GM18520 (cell line): ENCODE measurements at regions not wholly inside any gene's neighbourhood (a gene's known extent, or its start where the extent isn't known, plus 50 kb on each side); places are given as distances from the start of the nearest gene placed in this dataset.
A peak's percentile ranks its signal among the peaks of the same experiment; 100 is the strongest.
"Not testable (repeated sequence)": the region's sequence is repeated elsewhere in the genome, so short reads cannot be mapped to it uniquely, and the experiment has no call there.

Experiments
- ATAC-seq: cut with Tn5 transposase; IDR thresholded peaks from one replicate; pipeline ENCODE4 v1.9.1; 2021; ENCODE audit not compliant: unreplicated experiment

DNA sequence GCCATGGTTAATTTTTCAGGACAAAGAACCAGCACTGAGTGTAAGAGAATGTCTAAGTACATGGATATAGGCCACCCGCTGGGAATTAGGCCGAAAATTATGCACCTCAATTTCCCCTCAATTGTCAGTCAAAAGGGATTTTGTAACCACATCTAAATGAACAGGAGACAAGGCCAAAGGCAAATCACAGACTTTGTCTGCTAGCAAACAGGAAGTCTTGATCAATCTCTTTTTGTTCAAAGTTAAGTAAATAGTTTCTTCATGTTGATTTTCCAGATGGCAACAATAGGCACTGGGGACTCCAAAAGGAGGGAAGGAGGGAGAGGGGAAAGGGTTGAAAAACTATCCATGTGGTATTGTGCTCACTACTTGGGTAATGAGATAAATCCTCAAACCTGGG is 276.0 kb downstream of the COG6 start:
- ATAC-seq, result no peak

DNA sequence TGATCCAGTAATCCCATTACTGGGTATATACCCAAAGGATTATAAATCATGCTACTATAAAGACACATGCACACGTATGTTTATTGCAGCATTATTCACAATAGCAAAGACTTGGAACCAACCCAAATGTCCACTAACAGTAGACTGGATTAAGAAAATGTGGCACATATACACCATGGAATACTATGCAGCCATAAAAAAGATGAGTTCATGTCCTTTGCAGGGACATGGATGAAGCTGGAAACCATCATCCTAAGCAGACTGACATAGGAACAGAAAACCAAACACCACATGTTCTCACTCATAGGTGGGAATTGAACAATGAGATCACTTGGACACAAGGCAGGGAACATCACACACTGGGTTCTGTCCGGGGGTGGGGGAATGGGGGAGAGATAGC is 277.1 kb downstream of the COG6 start:
- ATAC-seq, result not testable (repeated sequence)

- no peak for ATAC-seq
Measured at GRCh38 chr13:39935155-39935554, 279.7 kb downstream of the COG6 start.

- ATAC-seq, result no peak
Measured at GRCh38 chr13:39938596-39938995, 283.1 kb downstream of the COG6 start.

DNA sequence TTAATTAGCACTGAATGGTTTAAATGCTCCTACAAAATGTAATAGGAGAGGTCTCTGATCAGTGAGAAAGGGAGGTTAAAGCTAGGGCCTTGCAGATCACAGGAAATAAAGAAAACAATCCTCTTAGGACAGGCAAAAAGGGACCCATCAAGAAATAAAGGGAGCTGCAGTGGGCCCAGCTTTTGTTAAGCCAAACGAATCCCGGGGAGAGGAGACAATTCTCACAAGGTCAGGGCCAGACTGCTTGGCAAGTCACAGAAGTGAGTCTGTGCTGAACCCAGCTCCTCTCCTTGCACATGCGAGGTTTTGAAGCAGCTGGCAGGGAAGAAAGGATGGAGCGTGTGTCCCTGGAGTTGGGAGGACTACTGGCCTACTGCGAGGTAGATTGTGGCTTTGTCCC is 285.8 kb downstream of the COG6 start:
- no peak for ATAC-seq

- ATAC-seq, result no peak
Measured at GRCh38 chr13:39941911-39942551, 286.6 kb downstream of the COG6 start.

DNA sequence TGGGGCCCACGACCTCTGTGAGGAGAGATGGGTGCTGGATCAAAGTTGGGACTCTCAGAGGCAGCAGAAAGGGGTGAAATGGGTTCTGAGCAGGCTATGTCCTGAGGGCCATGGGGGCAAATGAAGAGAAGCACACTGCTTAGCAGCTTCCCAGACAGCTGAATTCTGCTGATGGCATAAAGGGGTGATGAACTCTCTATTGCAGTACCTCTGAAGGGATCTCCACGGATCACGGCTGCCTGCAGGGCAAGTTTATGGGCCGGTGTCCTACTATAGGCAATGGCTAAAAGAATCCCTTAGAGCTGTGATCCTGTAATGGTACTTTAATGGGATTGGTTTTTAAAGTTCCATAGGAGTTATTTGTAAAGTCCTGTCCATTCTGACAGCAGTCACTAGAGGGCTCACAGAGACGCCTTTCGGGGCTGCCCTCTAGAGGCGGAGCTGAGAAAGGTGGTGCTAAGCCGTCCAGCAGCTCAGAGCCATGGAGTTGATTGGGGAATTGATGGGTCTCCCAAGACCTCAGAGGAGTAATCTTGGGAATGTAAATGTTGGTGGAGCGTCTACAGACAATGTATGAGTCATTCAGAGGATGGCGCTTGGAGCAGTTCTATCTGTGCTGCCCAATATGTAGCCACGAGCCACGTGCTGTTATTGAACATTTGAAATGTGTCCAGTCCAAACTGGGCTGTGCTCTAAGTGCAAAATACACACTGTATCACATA is 287.3 kb downstream of the COG6 start:
- peak; percentile 74 for ATAC-seq

DNA sequence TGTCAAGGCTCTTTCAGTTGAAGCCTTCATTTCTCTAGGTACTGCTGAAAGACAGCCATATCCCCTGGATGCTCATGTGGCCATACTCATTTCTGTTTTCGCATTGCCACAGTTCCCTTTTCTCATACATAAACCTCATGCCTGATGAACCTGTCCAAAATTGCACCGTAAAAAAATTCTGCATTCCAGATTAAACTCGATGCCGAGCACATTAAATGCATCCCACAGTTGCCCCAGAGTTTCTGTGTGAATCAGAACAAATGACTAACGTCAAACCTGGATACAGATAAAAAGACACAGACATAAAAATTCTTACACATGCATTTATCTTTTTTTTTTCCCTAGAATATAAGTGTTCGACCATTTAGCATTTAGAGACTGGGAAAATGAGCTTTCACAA is 288.2 kb downstream of the COG6 start:
- ATAC-seq, result no peak

- no peak for ATAC-seq
Measured at GRCh38 chr13:39945226-39945625, 289.8 kb downstream of the COG6 start.

DNA sequence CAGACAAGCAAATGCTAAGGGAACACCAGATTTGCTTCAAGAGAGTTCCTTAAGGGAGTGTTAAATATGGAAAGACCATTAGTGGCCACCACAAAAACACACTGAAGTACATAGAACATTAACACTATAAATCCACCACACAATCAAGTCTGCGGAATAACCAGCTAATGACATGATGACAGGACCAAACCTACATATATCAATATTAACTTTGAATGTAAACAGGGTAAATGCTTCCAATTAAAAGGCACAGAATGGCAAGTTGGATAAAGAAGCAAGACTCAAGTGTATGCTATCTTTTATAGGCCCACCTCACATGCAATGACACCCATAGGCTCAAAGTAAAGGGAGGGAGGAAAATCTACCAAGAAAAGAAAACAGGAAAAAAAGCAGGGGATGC is 291.3 kb downstream of the COG6 start:
- no peak for ATAC-seq

GRCh38 chr13:39951301-39951700 is 295.8 kb downstream of the COG6 start:
- ATAC-seq, result no peak

GRCh38 chr13:39952249-39953233 is 297.1 kb downstream of the COG6 start:
- ATAC-seq, result no peak

DNA sequence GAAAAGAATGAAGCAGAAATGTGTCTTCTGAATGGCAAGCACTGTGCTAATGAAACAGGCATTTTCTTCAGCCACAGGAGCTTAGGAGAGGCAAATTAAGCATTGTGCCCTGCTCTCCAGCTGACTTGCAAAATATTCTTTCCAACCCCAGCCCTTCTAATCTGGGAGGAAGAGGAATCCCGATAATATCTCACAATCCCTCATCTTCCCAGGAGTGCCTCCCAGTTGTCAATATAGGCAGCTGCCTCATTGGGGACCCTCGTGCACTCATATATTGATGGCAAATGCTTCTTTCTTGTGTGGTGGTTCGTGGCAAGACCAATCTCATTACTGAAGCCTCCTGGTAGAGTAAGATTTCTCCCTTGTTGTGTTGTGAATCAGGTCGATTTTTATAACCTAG is 299.0 kb downstream of the COG6 start:
- ATAC-seq, result no peak

GRCh38 chr13:39955560-39955959 is 300.1 kb downstream of the COG6 start:
- ATAC-seq, result no peak

DNA sequence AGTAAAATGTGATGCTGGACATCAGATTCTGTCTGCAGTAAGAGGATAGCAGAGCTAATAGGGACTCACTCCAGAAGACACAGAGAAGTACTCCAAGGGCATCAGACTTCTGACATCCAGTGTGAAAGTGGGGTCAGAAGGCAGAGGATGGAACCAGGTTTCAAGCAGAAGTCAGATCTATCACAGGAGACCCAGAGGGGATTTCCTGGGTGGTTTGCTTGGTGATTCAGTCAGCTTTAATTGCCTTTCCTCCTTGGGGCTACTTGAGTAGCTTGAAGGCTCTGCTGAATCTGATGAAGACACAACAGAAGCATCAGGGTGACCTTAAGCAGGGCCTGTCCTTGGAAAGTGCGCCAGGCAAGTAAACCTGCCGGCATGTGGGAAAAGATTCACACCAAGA is 300.6 kb downstream of the COG6 start:
- ATAC-seq, result peak; percentile 75

GRCh38 chr13:39957868-39958677 is 302.6 kb downstream of the COG6 start:
- no peak for ATAC-seq

- ATAC-seq, result no peak
Measured at GRCh38 chr13:39959497-39960144, 304.2 kb downstream of the COG6 start.

GRCh38 chr13:39960191-39960590 is 304.7 kb downstream of the COG6 start:
- ATAC-seq, result no peak

GRCh38 chr13:39961036-39961435 is 305.6 kb downstream of the COG6 start:
- ATAC-seq, result no peak

DNA sequence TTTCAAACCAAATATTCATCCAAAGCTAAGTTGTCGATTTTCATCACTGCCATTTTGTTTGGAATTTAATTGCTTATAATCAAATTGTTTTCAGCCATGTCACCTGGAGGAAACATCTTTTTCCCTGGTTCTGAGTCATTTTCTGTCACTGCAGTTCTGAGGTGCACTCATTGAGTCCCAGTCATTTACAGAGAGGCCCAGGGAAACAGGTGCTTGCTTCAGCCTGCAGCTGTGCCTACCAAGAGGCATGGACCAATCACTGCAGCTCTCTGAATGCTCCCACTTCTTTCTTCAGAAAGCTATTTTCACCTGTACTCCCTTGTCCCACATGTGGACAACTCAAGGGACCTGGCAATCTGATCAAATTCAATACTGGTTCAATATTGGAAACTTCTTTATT is 308.1 kb downstream of the COG6 start:
- ATAC-seq, result no peak
